HG03280 (cell line): ENCODE measurements at regions not wholly inside any gene's neighbourhood (a gene's known extent, or its start where the extent isn't known, plus 50 kb on each side); places are given as distances from the start of the nearest gene placed in this dataset.
"Not testable (repeated sequence)": the region's sequence is repeated elsewhere in the genome, so short reads cannot be mapped to it uniquely, and the experiment has no call there.

Experiments used
- ATAC-seq: cut with Tn5 transposase; IDR thresholded peaks from one replicate; pipeline ENCODE4 v1.9.1; 2021; ENCODE audit warnings: mild to moderate bottlenecking, moderate library complexity; ENCODE audit not compliant: unreplicated experiment

DNA sequence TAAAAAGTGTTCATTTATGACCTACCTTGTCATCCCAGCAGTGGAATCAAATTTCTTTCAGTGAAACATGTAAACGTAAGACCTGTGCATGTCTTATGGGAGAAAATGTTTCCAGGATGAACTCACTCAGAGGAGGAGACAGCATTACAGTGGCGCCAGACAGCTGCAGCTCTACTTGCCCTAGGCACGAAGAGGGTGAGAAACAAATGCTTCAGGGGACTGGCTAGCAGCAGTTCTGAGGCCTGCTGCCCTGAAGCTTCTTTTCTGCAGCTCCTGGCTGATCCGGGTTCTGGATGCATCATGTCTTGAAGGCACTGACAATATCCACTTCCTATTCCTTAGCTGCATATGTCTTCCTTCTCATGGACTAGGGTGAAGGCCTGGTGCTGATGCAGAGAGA is 120.2 kb downstream of the QRSL1 start:
- ATAC-seq: no peak

DNA sequence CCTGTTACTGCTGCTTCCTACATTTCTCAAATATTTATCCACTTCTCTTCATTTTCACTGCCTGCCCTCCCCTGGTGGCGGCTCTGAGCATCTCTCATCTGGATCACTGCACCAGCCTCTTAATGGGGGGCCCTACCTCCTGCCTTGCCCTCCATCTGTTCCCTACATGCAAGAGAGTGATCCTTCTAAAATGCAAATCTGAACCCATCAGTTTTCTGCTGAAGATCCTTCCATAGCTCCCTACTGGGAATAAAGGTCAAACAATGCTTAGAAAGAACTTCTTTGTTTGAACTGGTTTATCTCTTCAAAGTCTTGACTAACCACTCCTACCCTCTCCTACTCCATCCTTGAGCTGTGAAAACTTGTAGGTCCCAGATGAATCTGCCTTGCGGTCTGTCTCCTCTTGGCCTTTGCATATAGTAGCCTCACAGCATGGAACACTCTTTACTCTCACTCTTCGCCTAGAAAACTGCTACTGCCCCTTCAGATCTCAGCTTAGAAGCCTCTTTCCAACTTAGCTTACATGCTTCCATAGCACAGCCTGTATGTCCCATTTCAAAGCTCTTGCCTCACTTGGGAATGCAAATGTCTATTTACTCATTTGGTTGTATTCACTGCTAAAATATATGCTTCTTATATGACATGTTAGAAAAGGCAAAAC is 119.3 kb downstream of the QRSL1 start:
- no peak for ATAC-seq

DNA sequence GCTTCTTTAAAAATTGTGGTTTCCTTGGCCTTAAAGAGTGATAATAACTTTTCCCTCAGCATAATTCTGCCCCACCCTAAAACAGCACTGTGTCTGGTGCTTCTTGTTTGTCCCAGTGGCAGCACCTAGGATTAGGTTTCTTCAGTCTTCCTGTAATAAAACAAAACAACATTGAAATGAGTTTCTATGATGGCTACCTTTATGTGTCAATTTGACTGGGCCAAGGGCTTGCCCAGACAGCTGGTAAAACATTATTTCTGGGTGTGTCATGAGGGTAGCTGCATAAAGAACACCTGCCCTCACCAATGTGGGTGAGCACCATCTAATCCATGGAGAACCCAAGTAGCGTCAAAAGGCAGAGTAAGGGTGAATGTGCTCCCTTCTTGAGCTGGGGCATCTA is 117.8 kb downstream of the QRSL1 start:
- ATAC-seq: no peak

DNA sequence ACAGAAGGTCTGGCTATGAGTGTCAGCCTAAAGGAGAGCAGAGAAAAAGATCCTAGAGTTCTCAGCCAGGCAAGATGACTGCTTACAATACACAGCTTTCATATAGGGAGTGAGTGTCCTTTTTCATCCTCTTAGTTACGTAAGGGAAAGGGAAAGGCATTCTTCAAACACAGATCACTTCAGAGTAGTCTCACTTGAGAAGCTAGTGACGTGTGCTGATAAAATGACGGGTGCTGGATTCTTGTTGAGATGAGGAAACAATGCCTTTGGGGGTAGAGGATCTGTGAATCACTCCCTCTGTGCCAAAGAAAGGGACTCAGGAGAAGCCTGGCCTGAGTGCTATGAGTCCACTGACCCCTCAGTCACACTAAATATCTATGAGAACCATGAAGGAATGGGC is 117.3 kb downstream of the QRSL1 start:
- no peak for ATAC-seq

DNA sequence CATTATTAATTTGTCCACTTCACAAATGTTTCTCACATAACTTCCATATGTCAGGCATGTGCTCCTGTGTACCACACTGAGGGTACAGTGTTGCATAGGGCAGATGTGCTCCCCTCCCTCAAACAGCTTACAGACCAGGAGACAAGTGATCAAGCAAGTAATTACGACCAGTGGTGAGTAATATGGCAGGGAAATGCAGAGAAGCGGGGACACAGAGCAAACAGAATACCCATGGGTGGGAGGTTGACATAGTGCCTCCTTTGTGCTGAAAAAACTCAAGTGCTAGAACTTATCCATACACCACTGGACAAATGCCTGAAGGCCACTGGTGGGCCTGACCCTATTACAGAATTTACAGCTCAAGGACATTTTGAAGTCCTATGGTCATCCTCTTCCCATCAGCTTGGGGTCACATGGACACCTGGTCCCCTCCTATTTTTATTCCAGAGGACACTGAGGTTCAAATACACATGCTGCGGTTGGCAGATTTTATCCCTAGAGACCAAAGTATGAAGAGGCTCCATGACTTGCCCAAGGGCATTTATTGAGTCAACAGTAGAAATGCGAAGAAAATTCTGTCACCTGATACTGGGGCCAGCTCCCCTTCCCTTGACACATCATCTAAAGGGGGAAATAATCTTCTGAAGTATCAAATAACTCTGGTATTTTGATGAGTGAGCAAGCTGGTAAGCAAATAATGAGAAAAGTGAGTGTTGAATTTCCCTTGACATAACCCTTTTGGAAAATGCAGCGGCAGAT is 116.6 kb downstream of the QRSL1 start:
- no peak for ATAC-seq

DNA sequence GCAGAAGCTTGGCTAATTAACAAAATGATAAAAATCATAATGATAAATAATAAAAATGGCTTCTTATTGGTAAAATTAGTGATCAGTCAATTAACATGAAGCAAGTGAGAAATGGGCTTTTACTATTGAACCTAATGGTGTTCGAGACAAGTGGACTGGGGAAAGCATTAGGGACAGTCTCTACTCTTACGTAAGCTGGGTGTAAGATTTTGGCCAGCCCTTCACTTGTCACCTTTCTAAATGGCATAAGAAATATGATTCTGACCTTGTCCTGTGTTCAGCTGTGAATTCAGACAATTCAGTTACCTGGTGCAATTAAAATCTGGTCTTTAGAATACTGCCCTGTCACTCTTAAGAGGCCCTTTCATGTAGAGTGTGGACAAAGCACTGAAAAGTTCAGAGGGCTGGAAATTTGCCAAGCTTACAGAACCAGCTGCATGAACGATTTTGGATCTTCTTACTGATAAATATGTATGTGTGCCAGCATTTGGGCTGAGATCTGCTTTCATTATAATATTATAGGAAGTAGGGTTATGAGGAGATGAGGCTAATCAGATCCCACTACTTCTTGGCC is 115.9 kb downstream of the QRSL1 start:
- no peak for ATAC-seq

DNA sequence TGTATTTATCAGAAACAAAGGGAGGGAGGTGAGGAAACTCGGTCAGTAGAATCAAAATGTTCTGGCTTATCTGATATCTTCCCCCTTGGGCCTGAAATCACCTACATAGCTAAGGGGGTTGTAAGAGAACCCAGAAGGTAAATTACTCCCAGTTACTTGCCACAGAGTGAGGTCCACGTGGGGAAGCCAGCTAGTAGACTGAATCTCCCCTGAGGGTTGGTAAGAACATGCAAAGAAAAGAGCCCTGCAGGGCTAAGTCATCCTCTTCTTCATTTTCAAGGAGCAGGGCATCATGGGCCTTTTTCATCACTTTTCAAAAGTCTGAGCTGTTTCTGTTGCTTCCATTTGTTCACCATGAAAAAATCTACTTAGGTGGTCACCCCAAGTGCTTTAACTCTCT is 115.4 kb downstream of the QRSL1 start:
- no peak for ATAC-seq

DNA sequence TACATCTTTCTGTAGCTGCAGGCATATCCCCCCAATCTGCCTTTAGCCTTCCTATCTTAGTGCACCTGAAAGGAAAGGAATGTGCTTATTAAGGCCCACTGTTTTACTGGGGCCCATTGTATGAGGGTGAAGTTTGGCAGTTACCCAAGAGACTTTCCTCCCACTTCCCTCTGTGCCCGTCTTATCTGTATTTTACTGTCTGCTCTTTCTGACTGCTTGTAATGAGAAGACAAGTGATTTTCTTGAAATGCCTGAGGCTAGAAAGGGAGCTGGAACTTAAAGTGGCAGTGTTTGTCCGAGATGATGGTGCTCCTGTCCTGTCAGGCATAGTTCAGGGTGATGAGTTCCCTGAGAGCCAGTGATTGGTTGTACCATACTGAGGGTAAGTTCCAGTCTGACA is 114.7 kb downstream of the QRSL1 start:
- ATAC-seq: not testable (repeated sequence)

DNA sequence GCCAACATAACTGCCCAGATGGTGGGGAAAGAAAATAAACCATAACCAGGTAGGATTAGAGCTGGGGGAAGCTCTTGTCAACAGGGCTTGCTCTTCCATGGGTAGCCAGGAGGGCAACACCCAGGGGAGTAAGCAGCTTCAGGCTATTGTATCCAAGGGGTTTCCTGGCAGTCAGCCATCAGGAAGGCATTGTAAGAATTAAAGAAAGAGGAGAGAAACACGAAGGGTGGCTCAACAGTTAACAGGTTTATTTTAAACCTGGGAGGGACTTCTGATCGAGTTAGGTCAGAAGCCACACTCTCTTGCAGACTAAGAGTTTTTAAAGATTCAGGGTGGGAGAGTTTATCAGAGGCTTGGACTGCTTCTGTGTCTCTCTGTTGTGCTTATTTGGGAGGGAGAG is 114.2 kb downstream of the QRSL1 start:
- ATAC-seq: no peak

DNA sequence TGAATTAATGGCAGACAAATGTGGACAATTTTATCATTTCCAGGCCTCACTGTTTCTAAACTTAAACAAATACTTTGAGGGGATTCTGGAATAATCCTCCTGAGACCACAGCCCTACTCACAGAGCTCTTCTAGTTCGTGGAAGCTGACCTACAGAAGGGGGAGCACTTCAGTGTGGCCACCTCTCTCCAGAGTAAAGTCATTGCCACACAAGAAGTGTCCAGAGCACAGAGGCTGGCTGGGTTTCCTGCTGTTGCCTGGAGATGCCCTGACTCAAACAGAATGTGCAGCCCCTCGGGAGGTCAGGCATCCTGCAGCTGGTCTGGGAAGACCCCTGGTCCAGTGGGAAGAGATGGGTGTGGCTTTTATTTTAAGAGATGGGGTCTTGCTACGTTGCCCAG is 110.9 kb downstream of the QRSL1 start:
- ATAC-seq: no peak

DNA sequence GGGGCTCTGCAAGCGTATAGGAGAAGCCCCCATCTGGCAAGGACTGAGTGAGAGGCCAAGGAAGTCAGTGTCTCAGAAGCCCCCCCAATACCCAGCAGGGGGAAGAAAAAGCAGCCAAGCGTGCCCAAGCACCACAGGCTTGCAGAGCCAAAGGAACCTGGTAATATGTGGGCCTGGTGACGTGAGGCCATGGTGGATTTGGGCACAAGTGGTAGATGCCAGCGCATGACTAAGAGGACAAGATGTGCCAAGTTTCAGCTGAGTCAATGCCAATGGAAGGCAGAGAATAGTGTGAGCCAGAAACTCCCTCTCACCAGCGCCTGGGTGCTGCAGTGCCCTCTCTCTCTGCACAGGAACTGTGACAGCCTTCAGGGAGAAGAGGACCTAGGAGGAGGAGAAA is 110.0 kb downstream of the QRSL1 start:
- no peak for ATAC-seq

DNA sequence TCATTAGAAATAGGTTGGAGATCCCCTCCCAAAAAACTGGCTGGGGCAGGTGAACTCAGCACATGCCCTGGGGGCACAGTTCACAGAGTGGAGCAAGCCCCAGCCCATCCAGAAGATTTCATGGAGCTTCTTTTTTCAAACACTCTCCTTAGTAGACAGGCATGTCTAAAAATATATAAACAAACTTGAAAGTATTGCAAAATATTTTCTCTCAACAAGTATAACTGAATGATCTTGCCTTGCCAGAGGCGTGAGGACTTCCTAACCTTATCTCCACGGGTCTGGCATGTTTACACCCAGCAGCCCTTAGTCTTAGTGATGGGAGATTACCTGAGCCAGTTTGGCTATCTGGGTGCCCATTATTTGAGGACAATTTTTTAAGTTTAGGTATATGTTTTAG is 107.1 kb downstream of the QRSL1 start:
- ATAC-seq: no peak

DNA sequence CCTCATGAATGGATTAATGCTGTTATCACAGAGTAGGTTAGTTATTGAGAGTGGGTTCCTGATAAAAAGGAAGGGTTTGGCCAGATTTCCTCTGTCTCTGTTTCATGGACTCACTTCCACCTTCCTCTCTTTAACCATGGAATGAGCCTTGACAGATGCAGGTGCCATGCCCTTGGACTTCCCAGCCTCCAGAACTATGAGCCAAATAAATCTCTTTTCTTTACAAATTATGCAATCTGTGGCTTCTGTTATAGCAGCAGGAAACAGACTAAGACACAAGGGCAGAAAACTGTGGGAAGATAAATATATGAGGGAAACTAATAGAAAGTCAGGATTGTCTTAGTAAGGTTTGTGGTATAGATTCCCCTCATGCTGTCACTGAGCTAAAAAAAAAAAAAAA is 106.5 kb downstream of the QRSL1 start:
- no peak for ATAC-seq

DNA sequence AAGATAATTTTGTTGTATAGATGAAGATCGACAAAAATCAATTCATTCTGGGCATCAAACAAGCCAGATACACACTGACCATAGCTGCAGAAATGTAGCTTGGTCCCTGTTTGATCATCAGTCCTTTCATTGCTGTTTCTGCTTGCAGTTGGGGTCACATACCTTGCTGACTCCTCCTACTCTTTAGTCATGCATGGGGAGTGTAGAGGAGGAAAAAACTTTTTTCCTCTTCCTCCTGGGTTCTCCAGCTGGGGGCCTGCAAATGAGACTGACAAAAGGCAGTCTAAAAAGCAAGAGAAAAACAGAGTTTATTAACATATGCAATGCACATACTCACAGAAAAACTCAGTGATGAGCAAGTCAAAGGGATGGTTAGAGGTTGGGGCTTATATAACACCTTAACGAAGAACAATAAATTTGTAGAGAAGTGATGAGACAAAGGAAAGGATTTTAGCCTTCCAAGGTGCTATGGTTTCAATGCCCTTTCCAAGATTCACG is 105.8 kb downstream of the QRSL1 start:
- no peak for ATAC-seq

DNA sequence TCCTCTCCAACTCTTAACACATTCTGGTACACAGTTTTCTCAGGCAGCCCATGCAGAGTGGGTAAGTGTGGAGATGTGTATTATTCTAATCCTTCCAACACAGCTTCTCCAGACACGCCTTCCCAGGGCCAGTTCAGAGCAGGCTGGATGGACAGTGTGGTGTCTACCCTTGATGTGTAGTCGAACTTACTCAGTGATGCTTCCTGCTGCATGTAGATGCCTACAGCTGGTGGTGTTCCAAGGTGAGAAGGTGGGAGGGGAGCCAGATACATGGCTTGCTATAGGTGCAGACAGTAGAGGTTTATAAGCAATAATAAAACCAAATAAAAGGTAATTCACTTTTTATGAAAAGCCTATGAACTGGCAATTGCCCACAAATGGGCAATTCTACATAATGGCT is 104.0 kb downstream of the QRSL1 start:
- ATAC-seq: no peak

DNA sequence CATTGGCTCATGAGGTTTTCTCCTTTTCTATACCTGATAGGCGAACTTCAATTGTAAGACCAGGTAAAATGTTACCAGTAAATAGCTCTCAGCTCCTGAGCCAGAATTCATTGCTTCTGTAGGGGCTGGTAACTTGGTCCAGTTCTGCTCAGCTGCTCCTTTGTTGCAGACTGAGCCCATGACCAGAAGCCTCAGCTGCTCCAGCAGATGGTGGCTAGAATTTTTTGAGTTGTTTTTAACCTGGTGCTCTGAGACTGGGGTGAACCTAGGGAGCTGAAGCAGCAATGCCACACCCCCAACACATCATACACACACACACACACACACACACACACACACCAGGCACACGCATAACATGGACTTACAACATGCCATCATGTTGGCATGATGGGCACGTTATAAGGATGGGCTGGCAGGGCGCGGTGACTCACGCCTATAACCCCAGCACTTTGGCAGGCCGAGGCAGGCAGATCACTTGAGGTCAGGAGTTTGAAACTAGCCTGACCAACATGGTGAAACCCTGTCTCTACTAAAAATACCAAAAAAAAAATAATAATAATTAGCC is 103.1 kb downstream of the QRSL1 start:
- no peak for ATAC-seq

DNA sequence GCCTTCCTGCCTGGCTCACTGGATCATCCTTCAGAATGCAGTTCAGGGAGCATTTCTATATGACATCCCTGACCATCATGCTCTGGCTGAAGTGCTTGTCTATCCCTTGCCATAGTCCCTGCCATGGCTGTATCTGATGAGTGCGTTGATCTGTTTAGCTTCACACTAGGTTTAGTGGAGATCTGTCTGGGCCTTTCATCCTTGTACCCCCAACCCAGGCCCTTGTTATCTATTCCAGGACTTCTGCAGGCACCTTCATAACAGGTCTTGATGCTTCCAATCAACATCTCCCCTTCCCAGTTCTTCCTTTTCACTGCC is 102.4 kb downstream of the QRSL1 start:
- no peak for ATAC-seq

DNA sequence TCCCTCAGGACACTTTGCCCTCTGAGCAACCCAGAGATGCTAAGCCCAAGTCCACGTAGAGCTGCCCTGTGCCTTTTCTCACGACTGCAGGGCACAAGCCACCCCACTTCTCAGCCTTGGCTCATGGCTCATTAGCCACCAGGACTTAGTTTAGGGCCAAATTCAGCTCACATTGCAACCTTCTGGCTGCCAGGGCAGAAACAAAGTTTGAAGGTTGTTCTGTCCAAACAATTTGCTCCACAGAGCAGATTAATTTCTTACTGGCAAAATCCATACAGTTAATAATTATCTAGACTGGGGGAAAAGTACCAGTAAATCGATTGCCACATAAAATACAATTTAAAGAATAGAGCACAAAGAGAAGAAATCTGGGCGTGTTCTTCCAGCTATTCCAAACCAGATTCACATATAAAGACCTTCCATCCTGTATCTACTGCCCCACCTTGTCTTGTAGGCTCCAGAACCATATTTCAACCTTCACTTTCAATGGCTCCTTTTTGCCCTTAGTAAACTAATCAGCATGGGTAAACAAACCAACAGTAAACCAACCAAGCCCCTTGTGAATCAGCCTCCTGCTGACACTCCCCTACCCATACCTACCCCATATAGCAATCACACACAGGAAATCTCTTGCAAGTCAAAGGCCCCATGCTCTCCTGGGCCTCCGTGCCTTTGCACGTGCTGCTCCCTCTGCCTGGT is 101.9 kb downstream of the QRSL1 start:
- ATAC-seq: no peak

DNA sequence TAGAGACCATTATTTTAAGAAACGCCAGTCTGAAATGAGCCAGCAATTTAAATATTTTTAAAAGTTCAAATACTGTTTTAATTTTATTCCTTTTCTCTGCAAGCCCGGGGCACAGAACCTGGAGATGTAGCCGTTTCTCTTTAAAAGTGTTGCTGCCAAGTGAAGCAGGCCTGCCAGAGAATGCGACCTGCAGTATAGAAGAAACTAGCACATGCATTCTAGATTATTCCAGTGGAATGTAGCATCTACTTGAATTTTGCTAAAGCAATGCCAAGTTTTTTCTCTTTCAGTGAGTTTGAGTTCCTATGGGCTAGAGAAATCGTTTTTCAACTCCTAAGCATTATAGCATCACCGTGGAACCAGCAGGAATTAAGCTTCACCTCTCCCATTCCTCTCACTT is 101.3 kb downstream of the QRSL1 start:
- no peak for ATAC-seq

DNA sequence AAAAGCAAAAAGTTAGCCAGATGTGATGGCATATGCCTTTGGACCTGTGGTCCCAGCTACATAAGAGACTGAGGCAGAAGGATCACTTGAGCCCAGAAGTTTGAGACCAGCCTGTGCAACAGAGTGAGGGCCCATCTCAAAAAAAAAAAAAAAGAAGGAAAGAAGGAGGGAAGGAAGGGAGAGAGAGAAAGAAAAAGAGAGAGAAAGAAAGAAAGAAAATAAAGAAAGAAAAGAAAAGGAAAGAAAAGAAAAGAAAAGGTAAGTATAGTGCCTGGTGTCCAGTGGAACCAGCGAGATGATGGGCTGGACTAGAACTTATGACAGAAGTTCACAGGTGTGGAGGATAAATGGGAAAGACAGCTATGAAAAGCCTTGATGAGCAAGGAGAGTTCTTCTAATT is 100.9 kb downstream of the QRSL1 start:
- ATAC-seq: no peak

DNA sequence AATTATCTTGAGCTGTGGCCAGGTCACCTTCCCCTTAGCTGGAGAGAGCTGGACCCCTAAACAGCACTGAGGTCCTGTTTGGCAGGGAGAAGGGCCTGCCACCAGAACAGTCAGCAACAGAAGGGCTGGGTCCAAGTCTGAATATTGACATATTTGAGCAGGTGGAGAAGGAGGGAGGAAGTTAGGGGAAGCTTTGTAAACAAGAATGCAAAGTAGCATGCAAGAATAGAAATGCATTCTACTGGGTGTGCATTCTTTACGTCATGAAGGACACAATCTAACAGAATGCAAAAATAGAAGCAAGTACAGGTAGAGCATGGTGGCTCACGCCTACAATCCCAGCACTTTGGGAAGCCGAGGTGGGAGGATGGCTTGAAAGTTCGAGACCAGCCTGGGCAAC is 100.5 kb downstream of the QRSL1 start:
- no peak for ATAC-seq
